Muscle of leg (tissue), 3 donors: ENCODE measurements at regions not wholly inside any gene's neighbourhood (a gene's known extent, or its start where the extent isn't known, plus 50 kb on each side); places are given as distances from the start of the nearest gene placed in this dataset.
A peak's percentile ranks its signal among the peaks of the same experiment; 100 is the strongest.

Experiments used
- DNase-seq: peaks from one replicate; pipeline ENCODE4 v3.0.0; 2013
- H3K27ac ChIP-seq: one replicate; pipeline ENCODE4 v1.5.1; 2013; ENCODE audit warnings: mild to moderate bottlenecking, low read length, control low read depth
- H3K27me3 ChIP-seq: one replicate; pipeline ENCODE4 v1.6.1; 2013; ENCODE audit warnings: low read length; ENCODE audit not compliant: control insufficient read depth, insufficient read depth
- H3K36me3 ChIP-seq: one replicate; pipeline ENCODE4 v1.6.1; 2013; ENCODE audit warnings: low read length; ENCODE audit not compliant: control insufficient read depth, insufficient read depth
- H3K4me1 ChIP-seq: one replicate; pipeline ENCODE4 v1.6.1; 2013; ENCODE audit warnings: low read length; ENCODE audit not compliant: control insufficient read depth, insufficient read depth
- H3K4me3 ChIP-seq: one replicate; pipeline ENCODE4 v1.5.1; 2013; ENCODE audit warnings: low read length, control low read depth
- H3K9me3 ChIP-seq: replicated peaks from 2 replicates; pipeline ENCODE4 v1.6.1; 2013; ENCODE audit warnings: low read depth, low read length; ENCODE audit not compliant: control insufficient read depth
- WGBS: methylation state at CpG from one replicate; pipeline ENCODE4 v1.1.5; 2013; ENCODE audit warnings: missing lambda C conversion rate; ENCODE audit not compliant: insufficient coverage; 5-methylcytosine and 5-hydroxymethylcytosine counted together

- no peaks in the 10 kb centered on the region for H3K36me3 ChIP-seq
- DNase-seq: no peak
- no peaks in the 10 kb centered on the region for H3K9me3 ChIP-seq
- no peak overlapping the region for H3K4me3 ChIP-seq
- H3K27me3 ChIP-seq: no peaks in the 10 kb centered on the region
- WGBS: 100% methylated on average over 1 of the region's 5 CpGs
- H3K4me1 ChIP-seq: peaks cover 44% of the 10 kb centered on the region
- peak overlapping the region; percentile 94 for H3K27ac ChIP-seq
These were observed 105.2 kb upstream of the TAF1B start for GRCh38 chr2:9738062-9738461.

GRCh38 chr2:9738535-9739496 lies 104.5 kb upstream of the TAF1B start:
- Histone ChIP-seq H3K9me3 (no peaks in the 10 kb centered on the region), H3K27me3 (no peaks in the 10 kb centered on the region), H3K4me1 (peaks cover 46% of the 10 kb centered on the region), H3K36me3 (no peaks in the 10 kb centered on the region), H3K4me3 (peak overlapping the region; percentile 18), H3K27ac (peak overlapping the region; percentile 94)
- peak; percentile 78 for DNase-seq
- WGBS: 19% methylated on average over 19 of the region's 23 CpGs

- peak; percentile 86 for DNase-seq
These were observed 103.7 kb upstream of the TAF1B start for GRCh38 chr2:9739531-9739964.

GRCh38 chr2:9740382-9741073 lies 102.7 kb upstream of the TAF1B start:
- Histone ChIP-seq H3K9me3 (no peaks in the 10 kb centered on the region), H3K4me3 (no peak overlapping the region), H3K27me3 (peaks cover 2% of the 10 kb centered on the region), H3K4me1 (peaks cover 55% of the 10 kb centered on the region), H3K27ac (peak overlapping the region; percentile 52), H3K36me3 (no peaks in the 10 kb centered on the region)
- 33% methylated on average over 1 of the region's 6 CpGs for WGBS
- no peak for DNase-seq

More at GRCh38 chr2:9739531-9739964, 103.7 kb upstream of the TAF1B start:
- 22% methylated on average over 19 of the region's 23 CpGs for WGBS
- Histone ChIP-seq H3K27me3 (no peaks in the 10 kb centered on the region), H3K4me1 (peaks cover 49% of the 10 kb centered on the region), H3K4me3 (peak overlapping the region; percentile 18), H3K9me3 (no peaks in the 10 kb centered on the region), H3K36me3 (no peaks in the 10 kb centered on the region), H3K27ac (peak overlapping the region; percentile 94)

- no peaks in the 10 kb centered on the region for H3K36me3 ChIP-seq
- WGBS: 80% methylated on average over 3 of the region's 6 CpGs
These were observed 102.2 kb upstream of the TAF1B start for GRCh38 chr2:9741110-9741509.

GRCh38 chr2:9742601-9743000 lies 100.7 kb upstream of the TAF1B start:
- H3K9me3 ChIP-seq: no peaks in the 10 kb centered on the region
- DNase-seq: no peak
- peaks cover 2% of the 10 kb centered on the region for H3K27me3 ChIP-seq
- H3K4me1 ChIP-seq: peaks cover 51% of the 10 kb centered on the region
- no peaks in the 10 kb centered on the region for H3K36me3 ChIP-seq
- WGBS: 52% methylated on average over 5 of the region's 5 CpGs
- H3K4me3 ChIP-seq: no peak overlapping the region
- no peak overlapping the region for H3K27ac ChIP-seq

More at GRCh38 chr2:9741110-9741509, 102.2 kb upstream of the TAF1B start:
- Histone ChIP-seq H3K9me3 (no peaks in the 10 kb centered on the region), H3K4me1 (peaks cover 55% of the 10 kb centered on the region), H3K4me3 (no peak overlapping the region), H3K27ac (peak overlapping the region; percentile 52), H3K27me3 (peaks cover 2% of the 10 kb centered on the region)
- no peak for DNase-seq

GRCh38 chr2:9744256-9745004 lies 98.8 kb upstream of the TAF1B start:
- H3K36me3 ChIP-seq: no peaks in the 10 kb centered on the region
- peaks cover 2% of the 10 kb centered on the region for H3K27me3 ChIP-seq
- H3K27ac ChIP-seq: no peak overlapping the region
- peaks cover 41% of the 10 kb centered on the region for H3K4me1 ChIP-seq
- WGBS: 21% methylated on average over 8 of the region's 12 CpGs
- no peaks in the 10 kb centered on the region for H3K9me3 ChIP-seq
- peak; percentile 26 for DNase-seq
- no peak overlapping the region for H3K4me3 ChIP-seq

GRCh38 chr2:9745153-9745899 lies 97.9 kb upstream of the TAF1B start:
- H3K27ac ChIP-seq: no peak overlapping the region
- DNase-seq: no peak
- 0% methylated on average over 1 of the region's 3 CpGs for WGBS
- no peak overlapping the region for H3K4me3 ChIP-seq
- H3K9me3 ChIP-seq: no peaks in the 10 kb centered on the region
- H3K4me1 ChIP-seq: peaks cover 38% of the 10 kb centered on the region
- H3K27me3 ChIP-seq: peaks cover 2% of the 10 kb centered on the region
- H3K36me3 ChIP-seq: no peaks in the 10 kb centered on the region

- DNase-seq: no peak
- Histone ChIP-seq H3K36me3 (no peaks in the 10 kb centered on the region), H3K4me1 (peaks cover 35% of the 10 kb centered on the region), H3K27me3 (peaks cover 4% of the 10 kb centered on the region), H3K9me3 (no peaks in the 10 kb centered on the region), H3K4me3 (no peak overlapping the region), H3K27ac (no peak overlapping the region)
- 83% methylated on average over 1 of the region's 4 CpGs for WGBS
These were observed 95.9 kb upstream of the TAF1B start for GRCh38 chr2:9747396-9747795.
